ENCODE measurements at regions not wholly inside any gene's neighbourhood (a gene's known extent, or its start where the extent isn't known, plus 50 kb on each side); places are given as distances from the start of the nearest gene placed in this dataset.

- TF ChIP-seq CTCF (IDR thresholded peaks at IDR 0.05) (no peak), POLR2AphosphoS5 (IDR thresholded peaks at IDR 0.05) (no peak), EP300 (IDR thresholded peaks at IDR 0.05) (no peak)
Measured at GRCh38 chr3:18812316-18812715, 336.0 kb upstream of the KCNH8 start.

Measured in suprapubic skin (tissue), 4 donors.